ENCODE measurements at regions not wholly inside any gene's neighbourhood (a gene's known extent, or its start where the extent isn't known, plus 50 kb on each side); places are given as distances from the start of the nearest gene placed in this dataset.

DNA sequence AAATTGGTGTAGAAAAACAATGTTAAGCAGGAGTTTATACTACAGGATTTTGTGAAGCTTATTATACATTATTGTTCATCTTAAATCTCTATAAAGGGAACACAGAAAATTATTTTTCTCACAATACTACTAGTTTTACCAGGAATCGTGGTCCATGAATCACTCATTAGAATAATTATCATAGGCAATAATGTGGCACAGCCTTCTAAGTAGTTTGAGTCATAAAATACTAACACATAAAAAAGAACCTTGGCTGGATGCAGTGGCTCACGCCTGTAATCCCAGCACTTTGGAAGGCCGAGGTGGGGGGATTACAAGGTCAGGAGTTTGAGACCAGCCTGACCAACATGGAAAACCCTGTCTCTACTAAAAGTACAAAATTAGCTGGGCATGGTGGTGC, 393.1 kb upstream of the ZNF717 start:
- no peak overlapping the region for H3K27ac Mint-ChIP-seq
- no peak overlapping the region for H3K4me3 Mint-ChIP-seq
- DNase-seq, result no peak
- H3K4me1 Mint-ChIP-seq (ENCODE audit: low read depth), result no peaks in the 10 kb centered on the region
- H3K9me3 Mint-ChIP-seq, result peaks cover 20% of the 10 kb centered on the region
- H3K27me3 Mint-ChIP-seq (ENCODE audit: insufficient read depth), result no peaks in the 10 kb centered on the region; the same call in 1 of the 2 replicates
- H3K36me3 Mint-ChIP-seq (ENCODE audit: low read depth), result no peaks in the 10 kb centered on the region
- TF ChIP-seq, protein P1, sequence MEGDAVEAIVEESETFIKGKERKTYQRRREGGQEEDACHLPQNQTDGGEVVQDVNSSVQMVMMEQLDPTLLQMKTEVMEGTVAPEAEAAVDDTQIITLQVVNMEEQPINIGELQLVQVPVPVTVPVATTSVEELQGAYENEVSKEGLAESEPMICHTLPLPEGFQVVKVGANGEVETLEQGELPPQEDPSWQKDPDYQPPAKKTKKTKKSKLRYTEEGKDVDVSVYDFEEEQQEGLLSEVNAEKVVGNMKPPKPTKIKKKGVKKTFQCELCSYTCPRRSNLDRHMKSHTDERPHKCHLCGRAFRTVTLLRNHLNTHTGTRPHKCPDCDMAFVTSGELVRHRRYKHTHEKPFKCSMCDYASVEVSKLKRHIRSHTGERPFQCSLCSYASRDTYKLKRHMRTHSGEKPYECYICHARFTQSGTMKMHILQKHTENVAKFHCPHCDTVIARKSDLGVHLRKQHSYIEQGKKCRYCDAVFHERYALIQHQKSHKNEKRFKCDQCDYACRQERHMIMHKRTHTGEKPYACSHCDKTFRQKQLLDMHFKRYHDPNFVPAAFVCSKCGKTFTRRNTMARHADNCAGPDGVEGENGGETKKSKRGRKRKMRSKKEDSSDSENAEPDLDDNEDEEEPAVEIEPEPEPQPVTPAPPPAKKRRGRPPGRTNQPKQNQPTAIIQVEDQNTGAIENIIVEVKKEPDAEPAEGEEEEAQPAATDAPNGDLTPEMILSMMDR (IDR thresholded peaks at IDR 0.05), result no peak

DNA sequence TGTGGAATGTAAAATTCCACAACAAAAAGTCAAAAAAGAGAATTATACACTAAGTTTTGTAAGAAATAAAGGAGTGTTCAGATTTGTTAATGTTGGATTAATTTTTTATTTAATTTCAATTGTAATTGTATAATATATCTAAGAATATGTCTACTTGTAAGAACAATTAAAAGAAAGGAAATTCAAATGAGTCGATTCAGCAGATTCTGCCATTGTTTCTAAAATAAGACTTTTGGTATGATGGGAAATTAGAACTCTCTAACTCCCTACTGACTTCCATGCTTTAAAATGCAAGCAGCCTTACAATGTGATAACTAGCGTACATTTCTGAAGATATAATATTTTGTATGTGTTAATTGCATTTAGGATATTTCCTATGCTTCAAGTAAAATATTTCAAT, 395.9 kb upstream of the ZNF717 start:
- TF ChIP-seq, protein P1 (IDR thresholded peaks at IDR 0.05), result no peak
- Mint-ChIP-seq H3K36me3 (ENCODE audit: low read depth) (no peaks in the 10 kb centered on the region), H3K27me3 (ENCODE audit: insufficient read depth) (no peaks in the 10 kb centered on the region; the same call in 1 of the 2 replicates), H3K4me1 (ENCODE audit: low read depth) (no peaks in the 10 kb centered on the region), H3K9me3 (peaks cover 31% of the 10 kb centered on the region), H3K27ac (no peak overlapping the region), H3K4me3 (no peak overlapping the region)
- no peak for DNase-seq

DNA sequence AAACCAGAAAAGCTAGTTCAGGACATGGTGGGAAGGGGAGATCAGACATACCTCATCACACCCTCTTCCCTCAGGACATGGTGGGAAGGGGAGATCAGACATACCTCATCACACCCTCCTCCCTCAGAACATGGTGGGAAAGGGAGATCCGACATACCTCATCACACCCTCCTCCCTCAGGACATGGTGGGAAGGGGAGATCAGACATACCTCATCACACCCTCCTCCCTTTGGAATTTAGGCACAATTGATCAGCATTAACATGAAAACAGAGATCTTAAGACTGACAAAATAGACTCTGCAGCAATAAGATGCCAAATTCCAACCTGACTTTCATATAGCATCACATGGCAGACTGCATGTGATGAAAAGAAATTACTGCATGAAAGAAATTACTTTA, 412.7 kb upstream of the ZNF717 start:
- Mint-ChIP-seq H3K4me3 (no peak overlapping the region), H3K27me3 (ENCODE audit: insufficient read depth) (no peaks in the 10 kb centered on the region), H3K9me3 (peaks cover 47% of the 10 kb centered on the region), H3K27ac (no peak overlapping the region), H3K36me3 (ENCODE audit: low read depth) (no peaks in the 10 kb centered on the region), H3K4me1 (ENCODE audit: low read depth) (no peaks in the 10 kb centered on the region)
- DNase-seq, result no peak
- TF ChIP-seq, protein P1 (IDR thresholded peaks at IDR 0.05), result no peak

DNA sequence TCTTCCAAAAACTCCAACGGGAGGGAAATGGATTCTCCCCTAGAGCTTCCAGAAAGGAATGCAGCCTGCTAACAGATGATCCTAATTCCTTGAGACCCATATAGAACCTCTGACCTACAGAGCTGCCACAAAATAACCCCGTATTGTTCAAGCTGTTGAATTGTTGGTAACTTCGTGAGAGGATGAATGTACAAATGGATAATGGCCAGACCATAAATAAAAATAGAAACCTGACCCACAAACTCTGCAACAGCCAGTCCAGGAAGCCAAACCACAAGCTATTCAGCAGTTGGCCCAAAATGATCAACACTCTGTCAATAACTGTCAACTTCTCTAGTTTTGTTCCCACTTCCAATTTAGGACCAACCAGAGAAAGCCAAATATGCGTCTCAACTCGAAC, 414.0 kb upstream of the ZNF717 start:
- DNase-seq, result no peak
- TF ChIP-seq, protein P1 (IDR thresholded peaks at IDR 0.05), result no peak
- no peaks in the 10 kb centered on the region for H3K4me1 Mint-ChIP-seq (ENCODE audit: low read depth)
- no peaks in the 10 kb centered on the region for H3K27me3 Mint-ChIP-seq (ENCODE audit: insufficient read depth)
- no peak overlapping the region for H3K27ac Mint-ChIP-seq
- H3K36me3 Mint-ChIP-seq (ENCODE audit: low read depth), result no peaks in the 10 kb centered on the region
- H3K9me3 Mint-ChIP-seq, result peaks cover 47% of the 10 kb centered on the region
- no peak overlapping the region for H3K4me3 Mint-ChIP-seq

DNA sequence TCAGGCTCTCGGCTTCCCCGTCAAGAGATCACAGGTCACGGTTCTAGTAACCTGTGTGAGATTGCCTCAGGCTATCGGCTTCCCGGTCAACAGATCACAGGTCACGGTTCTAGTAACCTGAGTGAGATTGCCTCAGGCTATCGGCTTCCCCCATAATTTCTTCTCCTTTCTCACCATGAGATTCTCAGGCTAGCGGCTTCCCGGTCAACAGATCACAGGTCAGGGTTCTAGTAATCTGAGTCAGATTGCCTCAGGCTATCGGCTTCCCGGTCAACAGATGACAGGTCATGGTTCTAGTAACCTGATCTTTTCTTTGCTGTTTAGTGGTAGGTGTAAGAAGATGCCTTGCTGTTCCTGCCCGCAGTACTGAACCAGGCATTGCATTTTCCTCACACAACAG, 418.2 kb upstream of the ZNF717 start:
- Mint-ChIP-seq H3K27ac (no peak overlapping the region), H3K4me3 (no peak overlapping the region), H3K27me3 (ENCODE audit: insufficient read depth) (no peaks in the 10 kb centered on the region), H3K9me3 (peaks cover 40% of the 10 kb centered on the region), H3K4me1 (ENCODE audit: low read depth) (no peaks in the 10 kb centered on the region), H3K36me3 (ENCODE audit: low read depth) (no peaks in the 10 kb centered on the region)
- TF ChIP-seq, protein P1 (IDR thresholded peaks at IDR 0.05), result no peak
- no peak for DNase-seq

DNA sequence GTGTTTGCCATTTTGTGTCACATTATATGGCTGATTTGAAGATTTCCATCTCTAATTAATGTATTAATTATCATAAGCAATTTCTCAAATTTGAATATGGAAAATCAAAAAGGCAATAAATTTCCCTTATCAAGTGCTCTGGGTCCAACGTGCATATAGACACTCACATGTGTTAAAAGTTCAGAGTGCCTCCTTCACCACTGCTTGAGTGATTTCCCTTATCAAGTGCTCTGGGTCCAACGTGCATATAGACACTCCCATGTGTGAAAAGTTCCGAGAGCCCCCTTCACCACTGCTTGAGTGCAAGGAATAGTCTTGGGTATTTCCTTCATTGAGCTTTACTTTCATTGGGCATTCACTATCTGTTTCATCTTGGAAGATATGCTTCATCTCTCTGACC, 421.0 kb upstream of the ZNF717 start:
- Mint-ChIP-seq H3K4me3 (no peak overlapping the region), H3K9me3 (peaks cover 32% of the 10 kb centered on the region), H3K36me3 (ENCODE audit: low read depth) (no peaks in the 10 kb centered on the region), H3K27me3 (ENCODE audit: insufficient read depth) (no peaks in the 10 kb centered on the region), H3K4me1 (ENCODE audit: low read depth) (no peaks in the 10 kb centered on the region), H3K27ac (no peak overlapping the region)
- TF ChIP-seq, protein P1 (IDR thresholded peaks at IDR 0.05), result no peak
- DNase-seq, result no peak

All from HFFc6 (cell line).